ENCODE measurements at regions not wholly inside any gene's neighbourhood (a gene's known extent, or its start where the extent isn't known, plus 50 kb on each side); places are given as distances from the start of the nearest gene placed in this dataset.

DNA sequence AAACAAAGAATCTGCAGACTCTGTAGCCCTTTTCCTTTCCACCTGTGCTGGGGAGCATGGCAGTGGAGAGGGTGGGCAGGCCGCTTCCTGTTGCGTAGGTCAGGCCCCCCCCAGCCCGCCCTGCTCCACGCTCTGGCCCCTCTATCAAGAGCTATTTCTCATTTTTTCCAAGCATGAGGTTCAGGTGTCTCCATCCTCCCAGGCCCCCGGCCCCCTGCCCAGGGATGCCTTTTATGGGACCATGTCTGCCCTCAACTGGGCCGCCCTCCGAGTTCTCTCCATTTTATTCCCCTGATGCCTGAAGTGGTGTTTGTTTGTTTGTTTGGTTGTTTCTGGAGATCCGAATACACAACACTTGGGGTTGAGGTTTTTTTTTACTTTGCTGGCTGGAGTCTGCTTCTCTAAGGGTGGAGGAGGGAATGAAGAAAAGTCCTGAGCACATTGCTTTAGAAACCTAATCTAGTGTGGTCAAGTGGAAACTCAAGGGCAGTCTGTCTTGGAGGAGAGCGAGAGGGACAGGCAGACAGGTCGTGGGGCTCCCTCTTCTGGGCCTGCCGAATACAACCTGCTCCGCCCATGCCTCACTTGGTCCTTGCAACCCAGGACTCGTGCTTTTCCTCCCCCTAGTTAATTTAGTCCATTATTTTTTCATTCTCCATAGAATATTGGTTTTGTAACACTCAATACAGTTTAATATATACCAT, 176.5 kb upstream of the LYSMD4 start:
- Histone ChIP-seq H3K9me3 (ENCODE audit: severe bottlenecking) (peaks cover 3% of the 10 kb centered on the region), H3K27me3 (ENCODE audit: insufficient read depth, low read depth, severe bottlenecking) (no peaks in the 10 kb centered on the region), H3K36me3 (no peaks in the 10 kb centered on the region), H3K27ac (no peak overlapping the region), H3K4me3 (ENCODE audit: low read depth, low read length) (no peak overlapping the region)
- DNase-seq: peak; percentile 40
- TF ChIP-seq, protein P1, sequence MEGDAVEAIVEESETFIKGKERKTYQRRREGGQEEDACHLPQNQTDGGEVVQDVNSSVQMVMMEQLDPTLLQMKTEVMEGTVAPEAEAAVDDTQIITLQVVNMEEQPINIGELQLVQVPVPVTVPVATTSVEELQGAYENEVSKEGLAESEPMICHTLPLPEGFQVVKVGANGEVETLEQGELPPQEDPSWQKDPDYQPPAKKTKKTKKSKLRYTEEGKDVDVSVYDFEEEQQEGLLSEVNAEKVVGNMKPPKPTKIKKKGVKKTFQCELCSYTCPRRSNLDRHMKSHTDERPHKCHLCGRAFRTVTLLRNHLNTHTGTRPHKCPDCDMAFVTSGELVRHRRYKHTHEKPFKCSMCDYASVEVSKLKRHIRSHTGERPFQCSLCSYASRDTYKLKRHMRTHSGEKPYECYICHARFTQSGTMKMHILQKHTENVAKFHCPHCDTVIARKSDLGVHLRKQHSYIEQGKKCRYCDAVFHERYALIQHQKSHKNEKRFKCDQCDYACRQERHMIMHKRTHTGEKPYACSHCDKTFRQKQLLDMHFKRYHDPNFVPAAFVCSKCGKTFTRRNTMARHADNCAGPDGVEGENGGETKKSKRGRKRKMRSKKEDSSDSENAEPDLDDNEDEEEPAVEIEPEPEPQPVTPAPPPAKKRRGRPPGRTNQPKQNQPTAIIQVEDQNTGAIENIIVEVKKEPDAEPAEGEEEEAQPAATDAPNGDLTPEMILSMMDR (IDR thresholded peaks at IDR 0.05; ENCODE audit: low read depth, low read length): peak; percentile 78

DNA sequence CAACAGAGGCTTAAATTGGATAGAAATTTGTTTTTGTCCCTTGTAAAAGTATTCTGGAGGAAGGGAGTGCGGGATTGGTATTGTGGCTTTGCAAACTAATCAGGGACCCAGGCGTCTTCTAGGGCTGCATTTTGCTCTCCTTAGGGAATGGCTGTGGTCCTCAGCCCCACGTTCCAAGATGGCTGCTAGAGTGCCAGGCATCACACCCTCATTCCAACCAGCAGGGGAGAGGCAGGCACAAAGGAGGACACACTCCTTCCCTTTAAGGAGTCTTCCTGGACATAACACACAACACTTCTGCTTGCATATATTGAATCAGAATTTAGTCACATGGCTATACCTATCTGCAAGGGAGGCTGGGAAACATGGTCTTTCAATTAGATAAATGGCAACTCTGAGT, 174.5 kb upstream of the LYSMD4 start:
- no peaks in the 10 kb centered on the region for H3K36me3 ChIP-seq
- H3K27me3 ChIP-seq (ENCODE audit: insufficient read depth, low read depth, severe bottlenecking): no peaks in the 10 kb centered on the region
- H3K9me3 ChIP-seq (ENCODE audit: severe bottlenecking): peaks cover 3% of the 10 kb centered on the region
- TF ChIP-seq, protein P1 (IDR thresholded peaks at IDR 0.05; ENCODE audit: low read depth, low read length): no peak
- no peak overlapping the region for H3K4me3 ChIP-seq (ENCODE audit: low read depth, low read length)
- no peak for DNase-seq
- no peak overlapping the region for H3K27ac ChIP-seq

DNA sequence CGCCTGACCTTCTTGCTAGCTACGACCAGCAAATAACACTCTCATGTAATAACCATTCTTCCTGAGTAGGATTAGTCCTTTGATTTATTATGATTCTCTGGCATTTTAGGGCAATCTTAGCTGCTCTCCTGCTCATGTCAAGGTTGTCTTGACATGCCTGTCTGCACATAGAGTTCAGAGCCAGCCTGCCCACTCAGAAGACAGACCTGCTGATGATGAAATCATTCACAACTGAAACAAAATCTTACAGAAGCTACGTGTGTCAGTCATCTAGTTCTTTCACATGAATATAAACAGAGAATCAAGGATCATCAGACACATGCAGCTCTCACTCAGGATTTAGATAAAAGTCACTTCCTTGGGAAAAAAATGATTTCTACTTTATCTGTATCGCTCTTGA, 173.6 kb upstream of the LYSMD4 start:
- Histone ChIP-seq H3K27ac (no peak overlapping the region), H3K4me3 (ENCODE audit: low read depth, low read length) (no peak overlapping the region), H3K9me3 (ENCODE audit: severe bottlenecking) (peaks cover 3% of the 10 kb centered on the region), H3K27me3 (ENCODE audit: insufficient read depth, low read depth, severe bottlenecking) (no peaks in the 10 kb centered on the region), H3K36me3 (no peaks in the 10 kb centered on the region)
- no peak for DNase-seq
- TF ChIP-seq, protein P1 (IDR thresholded peaks at IDR 0.05; ENCODE audit: low read depth, low read length): no peak

DNA sequence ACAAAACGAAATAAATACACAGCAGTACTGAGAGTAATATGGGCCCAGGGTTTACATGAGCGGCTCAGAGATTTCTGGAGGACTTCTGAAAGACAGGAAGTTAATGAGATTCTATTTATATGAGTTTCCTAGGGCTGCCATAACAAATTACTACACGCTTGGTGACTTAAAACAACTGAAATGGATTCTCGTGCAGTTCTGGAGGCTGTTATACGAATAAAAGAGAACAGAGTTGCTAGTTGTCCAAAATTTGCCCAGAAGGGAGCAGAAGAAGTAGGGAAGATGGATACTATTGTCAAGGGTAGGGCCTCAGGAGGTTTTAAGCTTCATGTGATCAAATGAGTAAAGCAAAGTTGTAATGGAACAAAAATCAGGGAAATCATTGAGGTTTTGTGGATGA, 173.1 kb upstream of the LYSMD4 start:
- no peak for DNase-seq
- TF ChIP-seq, protein P1 (IDR thresholded peaks at IDR 0.05; ENCODE audit: low read depth, low read length): no peak

DNA sequence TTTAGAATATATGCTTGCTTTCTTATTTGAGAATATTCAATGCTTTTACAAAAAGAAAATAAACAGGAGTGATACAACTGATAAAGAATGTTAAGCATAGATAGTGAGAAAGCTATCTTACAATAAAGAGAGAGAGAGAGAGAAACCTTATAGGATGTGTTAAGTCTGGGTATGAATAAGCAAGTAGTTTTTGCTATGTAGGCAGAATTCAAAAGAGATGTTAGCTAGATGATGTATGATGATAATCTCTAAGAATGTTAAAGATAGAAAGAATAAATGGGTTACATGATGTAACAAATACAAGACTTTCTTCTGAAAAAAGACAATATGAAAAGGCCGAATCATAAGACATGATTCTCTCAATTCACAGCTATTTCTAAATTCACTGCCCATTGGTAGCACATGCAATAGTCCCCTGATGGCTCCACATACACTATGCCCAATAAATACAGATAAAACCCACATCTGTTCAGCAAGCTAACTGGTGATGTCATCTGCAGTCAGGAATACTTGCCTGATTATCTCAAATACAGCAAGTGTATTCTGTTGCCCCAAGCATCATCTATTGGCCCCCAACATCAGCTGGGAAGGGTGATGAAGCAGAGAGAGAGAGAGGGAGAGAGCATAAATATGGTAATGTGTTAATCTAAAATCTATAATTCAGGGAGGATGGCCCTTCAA, 169.2 kb upstream of the LYSMD4 start:
- H3K9me3 ChIP-seq (ENCODE audit: severe bottlenecking): no peaks in the 10 kb centered on the region
- DNase-seq: no peak
- H3K36me3 ChIP-seq: no peaks in the 10 kb centered on the region
- H3K27ac ChIP-seq: no peak overlapping the region
- TF ChIP-seq, protein P1 (IDR thresholded peaks at IDR 0.05; ENCODE audit: low read depth, low read length): no peak
- no peak overlapping the region for H3K4me3 ChIP-seq (ENCODE audit: low read depth, low read length)
- no peaks in the 10 kb centered on the region for H3K27me3 ChIP-seq (ENCODE audit: insufficient read depth, low read depth, severe bottlenecking)

More for the DNA sequence above, 173.1 kb upstream of the LYSMD4 start:
- Histone ChIP-seq H3K27ac (no peak overlapping the region), H3K4me3 (ENCODE audit: low read depth, low read length) (no peak overlapping the region), H3K36me3 (no peaks in the 10 kb centered on the region), H3K27me3 (ENCODE audit: insufficient read depth, low read depth, severe bottlenecking) (no peaks in the 10 kb centered on the region), H3K9me3 (ENCODE audit: severe bottlenecking) (peaks cover 3% of the 10 kb centered on the region)
